DND-41 (cell line): ENCODE measurements at regions not wholly inside any gene's neighbourhood (a gene's known extent, or its start where the extent isn't known, plus 50 kb on each side); places are given as distances from the start of the nearest gene placed in this dataset.

Experiments
- ATAC-seq: fragments of 200-7000 bp; cut with Tn5 transposase; 3 replicates; pipeline ENCODE4 v1.9.1; 2021; ENCODE audit warnings: low read depth; ENCODE audit not compliant: insufficient read depth
- DNase-seq: peaks from one replicate; pipeline ENCODE4 v3.0.0-alpha.2; 2020
- H2AFZ ChIP-seq: 2 replicates; pipeline ENCODE4 v1.6.0; 2012; ENCODE audit warnings: low read depth, low read length
- H3K27ac ChIP-seq: 2 replicates; pipeline ENCODE4 v1.5.1; 2012; ENCODE audit warnings: low read length, inconsistent platforms
- H3K27me3 ChIP-seq: fragments of 200-600 bp; sonication (generic); 2 replicates; pipeline ENCODE4 v1.6.0; 2012; ENCODE audit warnings: low read length, mild to moderate bottlenecking, inconsistent platforms; ENCODE audit not compliant: insufficient read depth, poor library complexity
- H3K36me3 ChIP-seq: 2 replicates; pipeline ENCODE4 v1.5.1; 2012; ENCODE audit warnings: low read length, inconsistent platforms; ENCODE audit not compliant: insufficient read depth
- H3K4me1 ChIP-seq: 2 replicates; pipeline ENCODE4 v1.5.1; 2012; ENCODE audit warnings: mild to moderate bottlenecking, low read length; ENCODE audit not compliant: insufficient read depth
- H3K4me2 ChIP-seq: 2 replicates; pipeline ENCODE4 v1.6.0; 2012; ENCODE audit warnings: mild to moderate bottlenecking, moderate library complexity, low read length, inconsistent platforms; ENCODE audit not compliant: insufficient read depth
- H3K4me3 ChIP-seq, 2 experiments: fragments of 200-600 bp in 1 of 2; shearing (Covaris generic) in 1 of 2; 2 replicates each; pipeline ENCODE4 v1.5.1; 2012 to 2016; ENCODE audit warnings: inconsistent platforms in 2 of 2, low read length in 2 of 2, mild to moderate bottlenecking in 2 of 2, low read depth in 1 of 2, moderate library complexity in 1 of 2
- H3K79me2 ChIP-seq: 2 replicates; pipeline ENCODE4 v1.6.0; 2012; ENCODE audit warnings: low read length, inconsistent platforms; ENCODE audit not compliant: insufficient read depth
- H3K9ac ChIP-seq: 2 replicates; pipeline ENCODE4 v1.6.0; 2012; ENCODE audit warnings: low read depth, mild to moderate bottlenecking, inconsistent platforms, low read length, moderate library complexity
- H3K9me3 ChIP-seq: 2 replicates; pipeline ENCODE4 v1.5.1; 2012; ENCODE audit warnings: low read length, moderate library complexity, mild to moderate bottlenecking, inconsistent platforms; ENCODE audit not compliant: insufficient read depth, severe bottlenecking
- H4K20me1 ChIP-seq: 2 replicates; pipeline ENCODE4 v1.6.0; 2012; ENCODE audit warnings: low read length; ENCODE audit not compliant: insufficient read depth
- EZH2 ChIP-seq: IDR thresholded peaks from 3 replicates; pipeline ENCODE4 v1.6.1; 2012; ENCODE audit warnings: borderline replicate concordance, low read depth, mild to moderate bottlenecking, moderate library complexity, low read length, inconsistent platforms; ENCODE audit not compliant: severe bottlenecking
- TF ChIP-seq, protein P1 (sequence below): IDR thresholded peaks from 2 replicates; pipeline ENCODE4 v1.5.1; 2012; ENCODE audit warnings: borderline replicate concordance, low read length, moderate library complexity, mild to moderate bottlenecking; ENCODE audit not compliant: poor library complexity, severe bottlenecking; ENCODE audit errors: extremely low read depth

DNA sequence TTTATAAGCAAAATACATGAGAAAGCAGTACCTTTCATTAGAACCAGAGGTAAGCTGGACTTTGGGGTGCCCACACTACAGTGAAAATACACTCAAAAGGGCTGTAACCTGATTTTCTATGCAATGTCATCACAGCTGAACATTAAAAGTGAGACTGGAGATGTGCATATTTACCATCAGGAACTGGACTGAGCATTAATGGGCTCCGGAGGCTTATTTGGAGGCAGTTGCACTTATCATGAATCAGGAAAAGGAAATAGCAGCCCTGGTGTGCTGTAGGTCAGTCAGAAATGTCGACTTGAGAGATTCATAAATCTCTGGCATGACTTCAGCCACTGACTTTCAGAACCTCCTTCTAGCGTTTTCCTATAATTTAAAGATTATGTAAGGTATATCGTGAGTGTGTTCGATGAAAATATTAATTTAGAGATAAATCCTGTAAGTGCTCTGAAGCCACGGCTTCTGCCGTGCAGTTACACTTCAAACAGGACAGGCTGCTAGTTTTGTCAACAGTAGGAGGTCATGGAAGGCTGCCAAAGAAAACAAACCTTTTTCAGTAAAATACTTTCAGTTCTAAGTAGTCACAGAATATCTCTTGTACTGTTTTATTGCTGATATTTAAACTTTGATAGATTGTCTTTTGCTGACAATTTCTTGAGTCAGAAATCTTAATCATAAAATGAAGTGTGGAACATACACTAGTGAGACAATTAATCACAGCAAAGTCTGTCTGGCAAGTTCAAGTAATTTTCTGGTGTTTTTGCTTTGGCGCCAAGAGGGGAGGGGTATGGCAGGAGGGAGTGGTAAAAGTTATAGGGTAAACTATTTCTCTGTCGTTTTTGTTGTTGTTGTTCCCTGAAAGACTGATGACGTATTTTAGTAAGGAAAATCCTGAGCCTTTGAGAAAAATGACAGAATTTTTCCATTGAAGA, 939.7 kb downstream of the NR2F1-AS1 start:
- H3K4me1 ChIP-seq, result no peaks in the 10 kb centered on the region
- H3K9me3 ChIP-seq, result no peaks in the 10 kb centered on the region
- H3K27me3 ChIP-seq, result no peaks in the 10 kb centered on the region
- H4K20me1 ChIP-seq, result no peaks in the 10 kb centered on the region
- no peaks in the 10 kb centered on the region for H3K36me3 ChIP-seq
- no peaks in the 10 kb centered on the region for H3K79me2 ChIP-seq
- H3K9ac ChIP-seq, result no peak overlapping the region
- H2AFZ ChIP-seq, result no peak overlapping the region
- no peak overlapping the region for H3K27ac ChIP-seq
- TF ChIP-seq EZH2, result no peak
- TF ChIP-seq, protein P1, sequence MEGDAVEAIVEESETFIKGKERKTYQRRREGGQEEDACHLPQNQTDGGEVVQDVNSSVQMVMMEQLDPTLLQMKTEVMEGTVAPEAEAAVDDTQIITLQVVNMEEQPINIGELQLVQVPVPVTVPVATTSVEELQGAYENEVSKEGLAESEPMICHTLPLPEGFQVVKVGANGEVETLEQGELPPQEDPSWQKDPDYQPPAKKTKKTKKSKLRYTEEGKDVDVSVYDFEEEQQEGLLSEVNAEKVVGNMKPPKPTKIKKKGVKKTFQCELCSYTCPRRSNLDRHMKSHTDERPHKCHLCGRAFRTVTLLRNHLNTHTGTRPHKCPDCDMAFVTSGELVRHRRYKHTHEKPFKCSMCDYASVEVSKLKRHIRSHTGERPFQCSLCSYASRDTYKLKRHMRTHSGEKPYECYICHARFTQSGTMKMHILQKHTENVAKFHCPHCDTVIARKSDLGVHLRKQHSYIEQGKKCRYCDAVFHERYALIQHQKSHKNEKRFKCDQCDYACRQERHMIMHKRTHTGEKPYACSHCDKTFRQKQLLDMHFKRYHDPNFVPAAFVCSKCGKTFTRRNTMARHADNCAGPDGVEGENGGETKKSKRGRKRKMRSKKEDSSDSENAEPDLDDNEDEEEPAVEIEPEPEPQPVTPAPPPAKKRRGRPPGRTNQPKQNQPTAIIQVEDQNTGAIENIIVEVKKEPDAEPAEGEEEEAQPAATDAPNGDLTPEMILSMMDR, result no peak
- ATAC-seq (no peak), DNase-seq (no peak)
- H3K4me2 ChIP-seq, result no peak overlapping the region
- H3K4me3 ChIP-seq, result no peak overlapping the region

DNA sequence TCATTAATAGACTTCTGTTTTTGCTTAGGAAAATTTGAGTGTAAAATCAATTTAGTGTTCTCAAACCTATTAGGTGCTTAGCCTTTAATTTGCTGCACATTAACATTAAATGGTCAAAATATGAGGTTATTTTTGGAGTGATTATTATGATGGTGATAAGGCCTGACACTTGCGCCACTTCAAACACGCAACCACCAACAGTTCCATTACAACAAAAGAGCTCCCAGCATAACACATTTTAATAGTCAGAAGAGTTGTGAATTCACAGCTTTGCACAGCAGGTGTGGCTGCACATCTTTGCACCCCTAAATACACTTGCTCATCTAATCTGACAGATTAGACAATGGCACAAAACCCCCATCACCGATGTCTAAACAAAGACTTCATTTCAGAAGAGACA, 940.7 kb downstream of the NR2F1-AS1 start:
- no peak for TF ChIP-seq EZH2
- TF ChIP-seq, protein P1, result no peak
- no peak overlapping the region for H3K9ac ChIP-seq
- ATAC-seq, result no peak
- no peaks in the 10 kb centered on the region for H3K4me1 ChIP-seq
- no peak overlapping the region for H2AFZ ChIP-seq
- H3K36me3 ChIP-seq, result no peaks in the 10 kb centered on the region
- no peaks in the 10 kb centered on the region for H3K79me2 ChIP-seq
- H4K20me1 ChIP-seq, result no peaks in the 10 kb centered on the region
- H3K4me3 ChIP-seq, result no peak overlapping the region
- DNase-seq, result no peak
- H3K4me2 ChIP-seq, result no peak overlapping the region
- no peak overlapping the region for H3K27ac ChIP-seq
- no peaks in the 10 kb centered on the region for H3K27me3 ChIP-seq
- no peaks in the 10 kb centered on the region for H3K9me3 ChIP-seq

DNA sequence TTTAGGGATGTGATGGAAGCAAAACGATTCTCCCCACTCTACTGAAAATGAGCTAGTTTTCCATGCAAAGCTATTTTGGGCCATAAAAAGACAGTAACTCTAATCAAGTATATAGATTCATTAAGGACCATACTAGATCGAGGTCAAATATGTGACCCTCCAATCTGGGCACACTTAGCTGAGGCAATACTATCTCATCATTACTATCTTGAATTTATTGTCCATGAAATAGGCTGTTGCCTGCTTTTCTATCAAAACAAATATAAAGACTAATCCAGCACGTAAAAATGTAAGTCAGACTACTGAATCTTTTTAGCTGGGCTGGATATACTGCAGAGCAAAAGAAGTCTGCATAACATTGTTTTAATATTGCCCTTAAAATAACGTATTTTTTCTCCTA, 943.1 kb downstream of the NR2F1-AS1 start:
- ATAC-seq, result no peak
- Histone ChIP-seq H3K4me3 (no peak overlapping the region), H3K36me3 (no peaks in the 10 kb centered on the region), H3K27ac (no peak overlapping the region), H2AFZ (no peak overlapping the region), H3K79me2 (no peaks in the 10 kb centered on the region), H4K20me1 (no peaks in the 10 kb centered on the region), H3K4me2 (no peak overlapping the region), H3K4me1 (no peaks in the 10 kb centered on the region), H3K9me3 (no peaks in the 10 kb centered on the region), H3K9ac (no peak overlapping the region), H3K27me3 (no peaks in the 10 kb centered on the region)
- DNase-seq, result no peak
- TF ChIP-seq, protein P1, result no peak
- no peak for TF ChIP-seq EZH2
